CD4-positive, CD25-positive, alpha-beta regulatory T cell (primary cell): ENCODE measurements at regions not wholly inside any gene's neighbourhood (a gene's known extent, or its start where the extent isn't known, plus 50 kb on each side); places are given as distances from the start of the nearest gene placed in this dataset.

ENCODE experiments used
- ATAC-seq, 2 donors: fragments of 150-1000 bp; cut with Tn5 transposase; one replicate each; pipeline ENCODE4 v1.10.0; 2021; ENCODE audit warnings: low read depth in 2 of 2, moderate number of reproducible peaks in 2 of 2, moderate library complexity in 1 of 2
- DNase-seq, 3 donors: peaks; one replicate each; pipeline versions ENCODE4 v3.0.0 to v3.0.0-alpha.2; 2012 to 2022; ENCODE audit warnings: mixed read lengths in 1 of 3
- H3K27ac ChIP-seq: one replicate; pipeline ENCODE4 v1.7.0; 2013; ENCODE audit warnings: mild to moderate bottlenecking, low read length; ENCODE audit not compliant: insufficient read depth, poor library complexity, severe bottlenecking
- H3K27me3 ChIP-seq: one replicate; pipeline ENCODE4 v1.7.0; 2013; ENCODE audit warnings: low read length; ENCODE audit not compliant: control insufficient read depth, insufficient read depth
- H3K36me3 ChIP-seq: one replicate; pipeline ENCODE4 v1.7.0; 2013; ENCODE audit warnings: mild to moderate bottlenecking, low read length, moderate library complexity; ENCODE audit not compliant: control insufficient read depth, insufficient read depth
- H3K4me1 ChIP-seq: 2 replicates; pipeline ENCODE4 v1.7.0; 2013; ENCODE audit warnings: mild to moderate bottlenecking, low read length; ENCODE audit not compliant: insufficient read depth, control insufficient read depth, poor library complexity, severe bottlenecking
- H3K4me3 ChIP-seq: one replicate; pipeline ENCODE4 v1.7.0; 2013; ENCODE audit warnings: low read depth, mild to moderate bottlenecking, low read length, moderate library complexity
- H3K9me3 ChIP-seq, 2 experiments: 1 replicate in 1 of 2; 2 replicates in 1 of 2; pipeline ENCODE4 v1.7.0; 2013; ENCODE audit warnings: low read length in 2 of 2, mild to moderate bottlenecking in 1 of 2, moderate library complexity in 1 of 2; ENCODE audit not compliant: control insufficient read depth in 2 of 2
- H3K27ac Mint-ChIP-seq, 3 donors: one replicate each; pipeline ENCODE4 v1.8.0; 2020 to 2022; ENCODE audit warnings: mild to moderate bottlenecking in 3 of 3, mixed read lengths in 3 of 3, moderate library complexity in 2 of 3
- H3K27me3 Mint-ChIP-seq: one replicate; pipeline ENCODE4 v1.8.0; 2022; ENCODE audit warnings: mild to moderate bottlenecking, mixed read lengths
- H3K36me3 Mint-ChIP-seq: one replicate; pipeline ENCODE4 v1.8.0; 2020; ENCODE audit warnings: mixed read lengths
- H3K4me1 Mint-ChIP-seq, 4 donors: one replicate each; pipeline ENCODE4 v1.8.0; 2020 to 2022; ENCODE audit warnings: mixed read lengths in 4 of 4, mild to moderate bottlenecking in 1 of 4
- H3K4me3 Mint-ChIP-seq, 4 donors: one replicate each; pipeline ENCODE4 v1.8.0; 2020 to 2022; ENCODE audit warnings: mild to moderate bottlenecking in 4 of 4, mixed read lengths in 4 of 4, moderate library complexity in 3 of 4
- H3K9me3 Mint-ChIP-seq, 7 donors: one replicate each; pipeline ENCODE4 v1.8.0; 2020 to 2022; ENCODE audit warnings: mixed read lengths in 7 of 7, mild to moderate bottlenecking in 3 of 7, moderate library complexity in 2 of 7

- H3K27me3 Mint-ChIP-seq = no peaks in the 10 kb centered on the region
- no peaks in the 10 kb centered on the region for H3K36me3 Mint-ChIP-seq
- no peaks in the 10 kb centered on the region for H3K27me3 ChIP-seq
- no peaks in the 10 kb centered on the region for H3K4me1 Mint-ChIP-seq
- H3K9me3 ChIP-seq = no peaks in the 10 kb centered on the region
- DNase-seq (no peak), ATAC-seq (no peak)
- peaks cover 0 to 10% (median 0%) of the 10 kb centered on the region in 7 donors for H3K9me3 Mint-ChIP-seq
- no peak overlapping the region for H3K27ac Mint-ChIP-seq
- H3K4me3 Mint-ChIP-seq = no peak overlapping the region
- no peaks in the 10 kb centered on the region for H3K4me1 ChIP-seq
- H3K4me3 ChIP-seq = no peak overlapping the region
- no peak overlapping the region for H3K27ac ChIP-seq
- H3K36me3 ChIP-seq = no peaks in the 10 kb centered on the region
Measured at GRCh38 chr9:28004900-28005299, 431.6 kb upstream of the C9orf72 start.

DNA sequence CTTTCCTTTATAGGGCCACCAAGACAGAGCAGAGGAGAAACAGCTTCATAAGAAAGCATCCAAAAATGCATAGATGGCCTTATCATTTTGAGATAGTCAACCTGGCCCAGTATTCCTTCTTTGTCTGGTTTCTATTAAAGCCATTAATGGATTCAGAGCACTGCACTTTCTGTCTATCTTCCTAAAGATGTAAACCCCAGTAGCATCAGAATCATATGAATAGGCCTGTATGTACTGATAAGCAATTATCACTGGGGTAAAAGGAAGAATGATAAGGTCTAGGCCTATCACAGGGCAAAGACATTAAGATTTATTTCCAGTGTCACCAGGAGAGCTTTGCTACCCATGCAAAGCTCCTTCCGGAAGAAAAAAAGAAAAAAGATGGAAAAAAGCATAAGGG, 432.5 kb upstream of the C9orf72 start:
- no peaks in the 10 kb centered on the region for H3K9me3 ChIP-seq
- H3K27ac ChIP-seq = no peak overlapping the region
- no peak overlapping the region for H3K4me3 ChIP-seq
- no peak for ATAC-seq
- H3K27me3 Mint-ChIP-seq = no peaks in the 10 kb centered on the region
- no peak overlapping the region for H3K27ac Mint-ChIP-seq
- peaks cover 0 to 11% (median 0%) of the 10 kb centered on the region in 7 donors for H3K9me3 Mint-ChIP-seq
- no peak overlapping the region for H3K4me3 Mint-ChIP-seq
- H3K36me3 Mint-ChIP-seq = no peaks in the 10 kb centered on the region
- H3K4me1 ChIP-seq = no peaks in the 10 kb centered on the region
- no peaks in the 10 kb centered on the region for H3K27me3 ChIP-seq
- no peaks in the 10 kb centered on the region for H3K4me1 Mint-ChIP-seq
- no peak for DNase-seq
- H3K36me3 ChIP-seq = no peaks in the 10 kb centered on the region

GRCh38 chr9:28007097-28007817, 434.0 kb upstream of the C9orf72 start:
- Histone ChIP-seq H3K27ac (no peak overlapping the region), H3K36me3 (no peaks in the 10 kb centered on the region), H3K9me3 (no peaks in the 10 kb centered on the region), H3K4me1 (no peaks in the 10 kb centered on the region), H3K4me3 (no peak overlapping the region), H3K27me3 (no peaks in the 10 kb centered on the region)
- Mint-ChIP-seq H3K27me3 (no peaks in the 10 kb centered on the region), H3K4me1 (no peaks in the 10 kb centered on the region), H3K27ac (no peak overlapping the region), H3K36me3 (no peaks in the 10 kb centered on the region), H3K9me3 (peaks cover 0 to 11% (median 0%) of the 10 kb centered on the region in 7 donors), H3K4me3 (no peak overlapping the region)
- no peak for DNase-seq
- no peak for ATAC-seq

GRCh38 chr9:28014212-28014611, 440.9 kb upstream of the C9orf72 start:
- ATAC-seq = no peak

DNA sequence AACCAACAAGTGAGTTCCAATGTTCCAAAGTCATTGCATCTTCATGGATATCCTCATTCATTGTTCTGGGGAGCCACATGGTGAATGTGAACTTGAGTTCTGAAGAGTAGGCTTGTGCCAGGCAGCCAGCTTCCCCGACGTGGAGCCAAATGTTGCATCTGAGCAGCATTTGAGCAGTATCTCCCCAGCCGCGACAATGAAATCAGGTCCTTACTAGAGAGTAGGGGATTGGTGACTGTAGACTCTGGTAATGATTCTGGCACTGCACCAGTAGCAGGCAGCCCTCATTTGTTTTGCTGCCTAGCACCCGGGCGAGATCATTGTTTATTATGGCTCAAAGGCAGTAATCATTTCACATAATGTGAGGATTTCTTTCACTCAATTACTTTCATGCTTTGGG, 451.4 kb upstream of the C9orf72 start:
- no peaks in the 10 kb centered on the region for H3K4me1 Mint-ChIP-seq
- H3K27ac ChIP-seq = no peak overlapping the region
- DNase-seq = no peak
- no peak overlapping the region for H3K27ac Mint-ChIP-seq
- no peak overlapping the region for H3K4me3 Mint-ChIP-seq
- H3K4me1 ChIP-seq = no peaks in the 10 kb centered on the region
- H3K27me3 ChIP-seq = no peaks in the 10 kb centered on the region
- no peaks in the 10 kb centered on the region for H3K9me3 ChIP-seq
- H3K27me3 Mint-ChIP-seq = no peaks in the 10 kb centered on the region
- no peaks in the 10 kb centered on the region for H3K36me3 ChIP-seq
- ATAC-seq = no peak
- H3K9me3 Mint-ChIP-seq = peaks cover 0 to 6% (median 1%) of the 10 kb centered on the region in 7 donors
- H3K4me3 ChIP-seq = no peak overlapping the region
- H3K36me3 Mint-ChIP-seq = no peaks in the 10 kb centered on the region

More at GRCh38 chr9:28014212-28014611, 440.9 kb upstream of the C9orf72 start:
- Mint-ChIP-seq H3K27ac (no peak overlapping the region), H3K27me3 (no peaks in the 10 kb centered on the region), H3K36me3 (no peaks in the 10 kb centered on the region), H3K4me1 (no peaks in the 10 kb centered on the region), H3K9me3 (peaks cover 0 to 12% (median 2%) of the 10 kb centered on the region in 7 donors), H3K4me3 (no peak overlapping the region)
- H3K4me3 ChIP-seq = no peak overlapping the region
- H3K27ac ChIP-seq = no peak overlapping the region
- no peaks in the 10 kb centered on the region for H3K9me3 ChIP-seq
- no peaks in the 10 kb centered on the region for H3K36me3 ChIP-seq
- DNase-seq = no peak
- H3K27me3 ChIP-seq = no peaks in the 10 kb centered on the region
- H3K4me1 ChIP-seq = no peaks in the 10 kb centered on the region

- Mint-ChIP-seq H3K27ac (no peak overlapping the region), H3K27me3 (no peaks in the 10 kb centered on the region), H3K4me1 (no peaks in the 10 kb centered on the region), H3K9me3 (peaks cover 0 to 6% (median 1%) of the 10 kb centered on the region in 7 donors), H3K4me3 (no peak overlapping the region), H3K36me3 (no peaks in the 10 kb centered on the region)
- H3K9me3 ChIP-seq = no peaks in the 10 kb centered on the region
- H3K4me1 ChIP-seq = no peaks in the 10 kb centered on the region
- H3K27ac ChIP-seq = no peak overlapping the region
- no peak for ATAC-seq
- no peak for DNase-seq
- H3K27me3 ChIP-seq = no peaks in the 10 kb centered on the region
- H3K4me3 ChIP-seq = no peak overlapping the region
- no peaks in the 10 kb centered on the region for H3K36me3 ChIP-seq
Measured at GRCh38 chr9:28025186-28025585, 451.9 kb upstream of the C9orf72 start.

DNA sequence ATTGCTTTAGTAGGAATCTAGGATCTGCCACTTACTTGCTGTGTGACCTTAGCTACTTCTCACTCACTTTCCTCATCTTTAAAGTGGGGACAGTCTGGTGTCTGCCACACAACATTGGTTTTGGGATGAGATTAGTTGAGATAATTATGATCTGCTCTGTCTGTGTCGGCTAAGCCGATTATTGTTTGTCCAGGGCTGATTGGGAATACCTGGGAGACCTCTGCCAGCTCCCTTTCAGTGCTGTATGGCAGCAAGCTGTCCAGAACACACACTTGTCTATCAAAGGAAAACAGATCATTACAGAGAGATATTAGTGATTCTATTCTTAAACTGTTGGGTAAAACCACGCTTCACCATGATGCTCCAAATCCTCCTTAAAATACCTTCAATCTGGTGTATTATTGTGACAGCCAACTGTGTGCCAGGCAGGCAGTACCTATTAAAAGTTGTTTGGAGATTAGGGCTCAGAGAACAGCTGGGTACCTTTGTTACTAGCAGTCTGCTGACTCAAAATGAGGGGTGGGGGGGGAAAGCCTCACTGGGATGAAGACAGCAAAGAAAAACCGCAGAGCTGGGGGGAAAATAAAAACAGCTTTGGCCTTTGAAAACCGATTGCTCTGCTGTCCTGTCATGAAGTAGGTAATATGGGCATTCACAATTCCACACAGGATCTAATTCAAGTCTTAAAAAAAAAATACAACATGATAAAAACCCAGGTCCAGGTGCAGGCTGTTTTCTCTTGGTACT, 458.4 kb upstream of the C9orf72 start:
- Histone ChIP-seq H3K27ac (no peak overlapping the region), H3K27me3 (no peaks in the 10 kb centered on the region), H3K9me3 (no peaks in the 10 kb centered on the region), H3K4me3 (no peak overlapping the region), H3K36me3 (no peaks in the 10 kb centered on the region), H3K4me1 (no peaks in the 10 kb centered on the region)
- Mint-ChIP-seq H3K36me3 (no peaks in the 10 kb centered on the region), H3K27ac (no peak overlapping the region), H3K4me1 (no peaks in the 10 kb centered on the region), H3K9me3 (peaks cover 0 to 5% (median 2%) of the 10 kb centered on the region in 7 donors), H3K27me3 (no peaks in the 10 kb centered on the region), H3K4me3 (no peak overlapping the region)
- no peak for DNase-seq
- no peak for ATAC-seq

DNA sequence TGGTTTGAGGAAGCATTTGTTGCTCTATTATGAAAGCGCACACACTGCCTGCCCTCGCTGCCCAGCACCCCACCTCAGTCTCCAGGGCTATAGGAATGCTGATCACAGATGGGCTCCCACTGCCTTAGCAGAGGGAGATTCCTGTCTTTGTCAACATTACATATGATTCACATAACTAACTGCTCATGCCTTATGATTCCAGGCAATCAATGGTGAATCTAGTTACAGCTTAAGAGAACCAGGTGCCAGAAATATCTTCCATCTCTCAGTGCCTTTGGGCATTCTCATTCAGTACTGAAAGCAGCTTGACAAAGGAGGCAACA, 458.9 kb upstream of the C9orf72 start:
- no peak overlapping the region for H3K4me3 ChIP-seq
- ATAC-seq (no peak), DNase-seq (no peak)
- no peaks in the 10 kb centered on the region for H3K9me3 ChIP-seq
- Mint-ChIP-seq H3K27me3 (no peaks in the 10 kb centered on the region), H3K4me3 (no peak overlapping the region), H3K4me1 (no peaks in the 10 kb centered on the region), H3K27ac (no peak overlapping the region), H3K9me3 (peaks cover 0 to 5% (median 0%) of the 10 kb centered on the region in 7 donors), H3K36me3 (no peaks in the 10 kb centered on the region)
- H3K27me3 ChIP-seq = no peaks in the 10 kb centered on the region
- H3K4me1 ChIP-seq = no peaks in the 10 kb centered on the region
- no peaks in the 10 kb centered on the region for H3K36me3 ChIP-seq
- H3K27ac ChIP-seq = no peak overlapping the region
